D721Med (cell line): ENCODE measurements at regions not wholly inside any gene's neighbourhood (a gene's known extent, or its start where the extent isn't known, plus 50 kb on each side); places are given as distances from the start of the nearest gene placed in this dataset.
"Not testable (repeated sequence)": the region's sequence is repeated elsewhere in the genome, so short reads cannot be mapped to it uniquely, and the experiment has no call there.

ENCODE experiments used
- DNase-seq: peaks from one replicate; pipeline ENCODE4 v3.0.0; 2011; ENCODE audit warnings: low spot score; ENCODE audit not compliant: insufficient read length
- FAIRE-seq: peaks from 2 replicates; lab custom pipeline; 2011; peaks lifted over from hg19 to GRCh38; lab: Jason Lieb, UNC
- CTCF ChIP-seq: IDR thresholded peaks from 2 replicates; pipeline ENCODE4 v1.5.1; 2012; ENCODE audit warnings: mild to moderate bottlenecking, control low read depth; ENCODE audit not compliant: insufficient read depth; ENCODE audit errors: missing control alignments

DNA sequence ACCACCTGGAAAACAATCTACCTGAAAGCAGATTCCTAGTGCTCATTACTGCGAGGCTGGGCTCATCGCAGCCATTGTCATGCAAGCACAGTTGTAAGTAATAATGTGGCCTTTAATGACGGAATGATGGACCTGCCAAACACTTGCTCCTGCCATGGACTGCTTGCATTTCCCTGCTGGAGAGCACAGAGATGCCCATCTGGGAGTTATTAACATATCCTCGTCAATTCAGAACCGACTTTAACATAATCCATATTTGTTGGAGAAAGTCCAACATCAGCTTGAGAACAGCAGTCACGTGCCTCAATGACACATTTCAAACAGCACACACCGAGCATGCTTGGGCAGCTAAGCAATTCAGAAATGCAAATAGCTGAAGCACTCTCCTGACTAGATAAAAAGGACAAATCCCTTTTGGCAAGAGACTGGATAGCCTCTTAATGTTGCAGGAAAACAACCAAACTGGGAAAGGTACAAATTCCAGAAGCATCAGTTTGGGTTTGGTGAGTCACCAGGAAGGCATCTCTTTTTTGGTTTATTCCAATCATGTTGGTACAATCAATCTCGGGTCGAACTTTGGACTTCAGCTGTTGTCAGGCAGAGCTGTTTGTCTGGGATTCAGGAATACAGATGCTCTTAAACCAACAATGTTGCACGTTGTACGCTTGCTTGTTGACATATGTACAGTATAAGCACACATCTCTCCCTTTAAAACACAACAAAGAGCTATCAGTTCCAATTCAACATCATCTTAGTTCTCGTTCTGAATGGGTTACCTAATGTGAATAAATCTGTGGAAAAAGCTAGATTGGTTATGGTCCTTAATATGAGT is 395.8 kb downstream of the LNPK start:
- no peak for FAIRE-seq
- no peak for TF ChIP-seq CTCF
- no peak for DNase-seq

- DNase-seq (no peak), FAIRE-seq (no peak)
- TF ChIP-seq CTCF, result no peak
Observed at GRCh38 chr2:175605640-175606009, 396.4 kb downstream of the LNPK start.

DNA sequence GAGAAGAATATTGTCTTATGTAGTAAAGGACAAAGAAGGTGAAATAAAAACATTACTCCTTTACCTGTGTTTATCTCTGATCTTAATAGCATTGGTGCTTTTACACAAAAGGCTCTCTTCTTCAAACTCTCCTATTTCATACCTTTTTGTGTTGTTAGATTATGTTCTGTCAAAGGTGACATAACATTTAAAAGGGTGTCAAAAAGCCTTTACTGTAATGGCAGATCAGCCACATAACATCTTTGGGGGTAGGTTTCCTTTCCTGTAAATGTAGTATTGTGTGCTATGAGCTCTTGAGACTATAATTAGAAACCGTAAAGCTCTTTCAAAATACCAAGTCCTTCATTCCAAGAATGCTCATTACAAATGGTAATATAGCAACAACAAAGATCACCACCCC is 400.1 kb downstream of the LNPK start:
- no peak for FAIRE-seq
- no peak for DNase-seq

GRCh38 chr2:175599966-175600831 is 401.9 kb downstream of the LNPK start:
- no peak for FAIRE-seq
- TF ChIP-seq CTCF, result no peak
- no peak for DNase-seq

More for the DNA sequence above, 400.1 kb downstream of the LNPK start:
- TF ChIP-seq CTCF, result no peak

DNA sequence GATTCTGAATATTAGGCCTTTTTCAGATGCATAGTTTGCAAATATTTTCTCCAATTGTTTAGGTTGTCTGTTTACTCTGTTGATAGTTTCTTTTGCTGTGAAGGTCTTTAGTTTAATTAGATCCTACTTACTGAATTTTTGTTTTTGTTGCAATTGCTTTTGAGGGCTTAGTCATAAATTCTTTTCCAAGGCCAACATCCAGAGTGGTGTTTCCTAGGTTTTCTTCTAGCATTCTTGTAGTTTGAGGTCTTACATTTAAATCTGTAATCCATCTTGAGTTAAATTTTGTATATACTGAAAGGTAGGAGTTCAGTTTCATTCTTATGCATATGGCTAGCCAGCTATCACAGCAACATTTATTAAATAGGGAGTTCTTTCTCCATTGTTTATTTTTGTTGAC is 404.8 kb downstream of the LNPK start:
- DNase-seq, result no peak
- no peak for TF ChIP-seq CTCF
- no peak for FAIRE-seq

DNA sequence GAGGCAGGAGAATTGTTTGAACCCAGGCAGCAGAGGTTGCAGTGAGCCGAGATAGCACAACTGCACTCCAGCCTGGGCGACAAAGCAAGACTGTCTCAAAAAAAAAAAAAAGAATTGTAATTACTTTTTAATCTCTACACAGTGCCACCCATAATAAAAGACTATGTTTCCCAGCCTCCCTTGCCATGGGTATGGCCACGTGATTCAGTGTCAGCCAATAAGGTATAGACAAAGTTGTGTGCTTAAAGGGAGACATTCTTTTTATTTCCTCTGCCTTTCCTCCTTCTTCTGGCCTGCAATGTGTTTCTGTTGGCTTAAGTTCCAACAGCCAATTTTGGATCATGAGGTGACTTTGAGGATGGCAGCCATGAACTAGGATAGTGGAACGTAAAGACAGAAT is 406.9 kb downstream of the LNPK start:
- FAIRE-seq (no peak), DNase-seq (no peak)
- TF ChIP-seq CTCF, result no peak

DNA sequence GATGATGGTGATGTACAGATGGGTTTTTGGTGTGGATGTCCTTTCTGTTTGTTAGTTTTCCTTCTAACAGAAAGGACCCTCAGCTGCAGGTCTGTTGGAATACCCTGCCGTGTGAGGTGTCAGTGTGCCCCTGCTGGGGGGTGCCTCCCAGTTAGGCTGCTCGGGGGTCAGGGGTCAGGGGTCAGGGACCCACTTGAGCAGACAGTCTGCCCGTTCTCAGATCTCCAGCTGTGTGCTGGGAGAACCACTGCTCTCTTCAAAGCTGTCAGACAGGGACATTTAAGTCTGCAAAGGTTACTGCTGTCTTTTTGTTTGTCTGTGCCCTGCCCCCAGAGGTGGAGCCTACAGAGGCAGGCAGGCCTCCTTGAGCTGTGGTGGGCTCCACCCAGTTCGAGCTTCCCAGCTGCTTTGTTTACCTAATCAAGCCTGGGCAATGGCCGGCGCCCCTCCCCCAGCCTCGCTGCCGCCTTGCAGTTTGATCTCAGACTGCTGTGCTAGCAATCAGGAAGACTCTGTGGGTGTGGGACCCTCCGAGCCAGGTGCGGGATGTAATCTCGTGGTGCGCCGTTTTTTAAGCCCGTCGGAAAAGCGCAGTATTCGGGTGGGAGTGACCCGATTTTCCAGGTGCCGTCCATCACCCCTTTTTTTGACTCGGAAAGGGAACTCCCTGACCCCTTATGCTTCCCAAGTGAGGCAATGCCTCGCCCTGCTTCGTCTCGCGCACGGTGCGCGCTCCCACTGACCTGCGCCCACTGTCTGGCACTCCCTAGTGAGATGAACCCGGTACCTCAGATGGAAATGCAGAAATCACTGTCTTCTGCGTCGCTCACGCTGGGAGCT is 408.2 kb downstream of the LNPK start:
- not testable (repeated sequence) for FAIRE-seq, DNase-seq

- not testable (repeated sequence) for FAIRE-seq, DNase-seq
Observed at GRCh38 chr2:175588213-175588612, 406.7 kb upstream of the ATP5MC3 start.
